ENCODE measurements at regions not wholly inside any gene's neighbourhood (a gene's known extent, or its start where the extent isn't known, plus 50 kb on each side); places are given as distances from the start of the nearest gene placed in this dataset.
"Not testable (repeated sequence)": the region's sequence is repeated elsewhere in the genome, so short reads cannot be mapped to it uniquely, and the experiment has no call there.

GRCh38 chr9:28135549-28135948, 562.3 kb upstream of the C9orf72 start:
- H3K36me3 Mint-ChIP-seq = no peaks in the 10 kb centered on the region
- ATAC-seq (no peak), DNase-seq (ENCODE audit: low spot score) (no peak)
- no peaks in the 10 kb centered on the region for H3K27me3 Mint-ChIP-seq
- no peak overlapping the region for H3K4me3 Mint-ChIP-seq
- peaks cover 4% of the 10 kb centered on the region for H3K9me3 Mint-ChIP-seq
- H3K27ac Mint-ChIP-seq = no peak overlapping the region
- no peaks in the 10 kb centered on the region for H3K4me1 Mint-ChIP-seq (ENCODE audit: low read depth in 2 of 2)

- ATAC-seq = no peak
- Mint-ChIP-seq H3K9me3 (peaks cover 4% of the 10 kb centered on the region), H3K36me3 (no peaks in the 10 kb centered on the region), H3K27ac (no peak overlapping the region), H3K4me1 (ENCODE audit: low read depth in 2 of 2) (no peaks in the 10 kb centered on the region), H3K27me3 (no peaks in the 10 kb centered on the region), H3K4me3 (no peak overlapping the region)
- DNase-seq (ENCODE audit: low spot score) = no peak
These were observed 562.8 kb upstream of the C9orf72 start for GRCh38 chr9:28136113-28136512.

GRCh38 chr9:28147430-28147829, 574.1 kb upstream of the C9orf72 start:
- not testable (repeated sequence) for H3K4me3 Mint-ChIP-seq; H3K4me1 Mint-ChIP-seq (ENCODE audit: low read depth in 2 of 2); H3K27me3 Mint-ChIP-seq; ATAC-seq; DNase-seq (ENCODE audit: low spot score); H3K36me3 Mint-ChIP-seq; H3K27ac Mint-ChIP-seq
- H3K9me3 Mint-ChIP-seq = peaks cover 11% of the 10 kb centered on the region

- ATAC-seq; H3K4me1 Mint-ChIP-seq (ENCODE audit: low read depth in 2 of 2); H3K4me3 Mint-ChIP-seq; H3K36me3 Mint-ChIP-seq; H3K9me3 Mint-ChIP-seq; H3K27me3 Mint-ChIP-seq; H3K27ac Mint-ChIP-seq: not testable (repeated sequence)
- DNase-seq (ENCODE audit: low spot score) = peak; percentile 26
These were observed 574.8 kb upstream of the C9orf72 start for GRCh38 chr9:28147923-28148597.

- not testable (repeated sequence) for H3K9me3 Mint-ChIP-seq; H3K27ac Mint-ChIP-seq; H3K36me3 Mint-ChIP-seq; H3K4me3 Mint-ChIP-seq; H3K4me1 Mint-ChIP-seq (ENCODE audit: low read depth in 2 of 2); ATAC-seq; H3K27me3 Mint-ChIP-seq
- DNase-seq (ENCODE audit: low spot score) = peak; percentile 40
These were observed 576.2 kb upstream of the C9orf72 start for GRCh38 chr9:28149361-28150050.

- Mint-ChIP-seq H3K4me1 (ENCODE audit: low read depth in 2 of 2) (no peaks in the 10 kb centered on the region), H3K27me3 (no peaks in the 10 kb centered on the region), H3K9me3 (peaks cover 4% of the 10 kb centered on the region), H3K36me3 (no peaks in the 10 kb centered on the region), H3K27ac (no peak overlapping the region), H3K4me3 (no peak overlapping the region)
- DNase-seq (ENCODE audit: low spot score) (no peak), ATAC-seq (no peak)
These were observed 581.8 kb upstream of the C9orf72 start for GRCh38 chr9:28155067-28155466.

GRCh38 chr9:28155671-28156070, 582.4 kb upstream of the C9orf72 start:
- Mint-ChIP-seq H3K4me3 (no peak overlapping the region), H3K27me3 (no peaks in the 10 kb centered on the region), H3K36me3 (no peaks in the 10 kb centered on the region), H3K27ac (no peak overlapping the region), H3K9me3 (peaks cover 6% of the 10 kb centered on the region), H3K4me1 (ENCODE audit: low read depth in 2 of 2) (no peaks in the 10 kb centered on the region)
- no peak for DNase-seq (ENCODE audit: low spot score)
- ATAC-seq = no peak

GRCh38 chr9:28158451-28158850, 585.2 kb upstream of the C9orf72 start:
- Mint-ChIP-seq H3K27ac (no peak overlapping the region), H3K27me3 (no peaks in the 10 kb centered on the region), H3K36me3 (no peaks in the 10 kb centered on the region), H3K4me3 (no peak overlapping the region), H3K9me3 (peaks cover 9% of the 10 kb centered on the region), H3K4me1 (ENCODE audit: low read depth in 2 of 2) (no peaks in the 10 kb centered on the region)
- no peak for ATAC-seq
- DNase-seq (ENCODE audit: low spot score) = no peak

- H3K4me1 Mint-ChIP-seq (ENCODE audit: low read depth in 2 of 2) = no peaks in the 10 kb centered on the region
These were observed 590.3 kb upstream of the C9orf72 start for GRCh38 chr9:28163619-28164018.

GRCh38 chr9:28166179-28166578, 592.9 kb upstream of the C9orf72 start:
- no peaks in the 10 kb centered on the region for H3K36me3 Mint-ChIP-seq
- no peaks in the 10 kb centered on the region for H3K27me3 Mint-ChIP-seq
- H3K27ac Mint-ChIP-seq = no peak overlapping the region
- DNase-seq (ENCODE audit: low spot score) = no peak
- no peaks in the 10 kb centered on the region for H3K4me1 Mint-ChIP-seq (ENCODE audit: low read depth in 2 of 2)
- peaks cover 15% of the 10 kb centered on the region for H3K9me3 Mint-ChIP-seq
- ATAC-seq = no peak
- H3K4me3 Mint-ChIP-seq = no peak overlapping the region

More at GRCh38 chr9:28163619-28164018, 590.3 kb upstream of the C9orf72 start:
- DNase-seq (ENCODE audit: low spot score) (no peak), ATAC-seq (no peak)
- Mint-ChIP-seq H3K27me3 (no peaks in the 10 kb centered on the region), H3K27ac (no peak overlapping the region), H3K36me3 (no peaks in the 10 kb centered on the region), H3K4me3 (no peak overlapping the region), H3K9me3 (peaks cover 12% of the 10 kb centered on the region)

- H3K9me3 Mint-ChIP-seq = peaks cover 20% of the 10 kb centered on the region
- H3K4me3 Mint-ChIP-seq = no peak overlapping the region
- ATAC-seq (no peak), DNase-seq (ENCODE audit: low spot score) (no peak)
- H3K27me3 Mint-ChIP-seq = no peaks in the 10 kb centered on the region
- H3K36me3 Mint-ChIP-seq = peaks cover 9% of the 10 kb centered on the region
- no peaks in the 10 kb centered on the region for H3K4me1 Mint-ChIP-seq (ENCODE audit: low read depth in 2 of 2)
- H3K27ac Mint-ChIP-seq = no peak overlapping the region
These were observed 603.9 kb upstream of the C9orf72 start for GRCh38 chr9:28177142-28177541.

GRCh38 chr9:28177925-28178324, 604.6 kb upstream of the C9orf72 start:
- H3K36me3 Mint-ChIP-seq = peaks cover 9% of the 10 kb centered on the region
- no peak overlapping the region for H3K27ac Mint-ChIP-seq
- H3K27me3 Mint-ChIP-seq = no peaks in the 10 kb centered on the region
- ATAC-seq (no peak), DNase-seq (ENCODE audit: low spot score) (no peak)
- no peaks in the 10 kb centered on the region for H3K4me1 Mint-ChIP-seq (ENCODE audit: low read depth in 2 of 2)
- H3K4me3 Mint-ChIP-seq = no peak overlapping the region
- H3K9me3 Mint-ChIP-seq = peaks cover 17% of the 10 kb centered on the region

GRCh38 chr9:28179893-28180292, 606.6 kb upstream of the C9orf72 start:
- no peak for DNase-seq (ENCODE audit: low spot score)
- ATAC-seq = no peak
- Mint-ChIP-seq H3K27ac (no peak overlapping the region), H3K4me1 (ENCODE audit: low read depth in 2 of 2) (no peaks in the 10 kb centered on the region), H3K4me3 (no peak overlapping the region), H3K27me3 (no peaks in the 10 kb centered on the region), H3K9me3 (peaks cover 12% of the 10 kb centered on the region), H3K36me3 (peaks cover 5% of the 10 kb centered on the region)

- H3K36me3 Mint-ChIP-seq = peaks cover 22% of the 10 kb centered on the region
- peaks cover 19% of the 10 kb centered on the region for H3K9me3 Mint-ChIP-seq
- no peak overlapping the region for H3K4me3 Mint-ChIP-seq
- H3K4me1 Mint-ChIP-seq (ENCODE audit: low read depth in 2 of 2) = no peaks in the 10 kb centered on the region
- ATAC-seq (no peak), DNase-seq (ENCODE audit: low spot score) (no peak)
- H3K27me3 Mint-ChIP-seq = no peaks in the 10 kb centered on the region
- no peak overlapping the region for H3K27ac Mint-ChIP-seq
These were observed 617.7 kb upstream of the C9orf72 start for GRCh38 chr9:28190981-28191380.

- Mint-ChIP-seq H3K4me1 (ENCODE audit: low read depth in 2 of 2) (no peaks in the 10 kb centered on the region), H3K9me3 (peaks cover 7% of the 10 kb centered on the region), H3K27ac (no peak overlapping the region), H3K36me3 (peaks cover 4% of the 10 kb centered on the region), H3K27me3 (no peaks in the 10 kb centered on the region), H3K4me3 (no peak overlapping the region)
- no peak for ATAC-seq
- no peak for DNase-seq (ENCODE audit: low spot score)
These were observed 624.4 kb upstream of the C9orf72 start for GRCh38 chr9:28197653-28198052.

Data from natural killer cell treated with Interleukin-12 subunit alpha and Interleukin-12 subunit beta and Interleukin-15 and Interleukin-18, amount 100 ng/mL, for 72 hours (primary cell).